NCI-H1436 treated with DMSO at 0.1 percent for 48 hours (cell line): ENCODE measurements at regions not wholly inside any gene's neighbourhood (a gene's known extent, or its start where the extent isn't known, plus 50 kb on each side); places are given as distances from the start of the nearest gene placed in this dataset.

Experiments used
- DNase-seq: peaks from one replicate; lab custom pipeline; 2025; lab: John Stamatoyannopoulos, UW

DNA sequence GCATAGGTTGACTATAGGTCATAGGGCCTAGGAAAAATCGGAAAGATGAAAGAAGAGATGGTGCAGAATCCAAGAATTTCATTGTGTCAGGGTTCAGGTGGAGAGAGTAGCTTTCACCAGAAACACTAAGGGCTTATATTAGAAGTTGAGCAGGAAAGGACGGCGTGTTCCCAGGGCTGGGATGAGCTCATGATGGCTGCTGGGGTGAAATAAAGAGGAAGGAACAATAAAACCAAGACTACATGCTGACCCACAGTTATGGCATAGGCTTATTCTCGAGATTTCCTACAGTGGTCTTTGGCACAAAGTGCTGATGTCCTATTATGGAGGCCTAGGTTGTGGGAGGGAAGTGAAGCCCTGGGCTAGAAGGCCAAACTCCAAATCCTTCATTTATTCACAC lies 195.8 kb downstream of the PTEN start:
- no peak for DNase-seq

DNA sequence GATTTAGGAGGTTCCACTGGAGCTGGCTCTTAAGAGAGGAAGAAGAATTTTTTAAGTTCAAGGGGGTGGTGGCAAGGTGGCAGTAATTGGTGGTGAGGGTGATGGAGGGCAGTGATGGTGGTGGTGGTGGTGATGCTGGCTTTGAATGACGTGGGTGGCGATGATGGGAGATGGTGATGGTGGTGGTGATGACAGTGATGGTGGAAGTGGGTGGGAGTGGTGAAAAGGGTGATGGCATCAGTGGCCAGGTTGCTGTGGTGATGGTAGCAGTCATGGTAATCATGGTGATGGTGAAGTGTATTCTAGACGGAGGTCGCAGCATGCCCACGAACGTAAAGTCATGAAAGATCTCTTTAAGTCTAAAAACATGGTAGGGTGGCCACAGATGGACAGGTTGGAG lies 197.3 kb downstream of the PTEN start:
- DNase-seq = no peak

DNA sequence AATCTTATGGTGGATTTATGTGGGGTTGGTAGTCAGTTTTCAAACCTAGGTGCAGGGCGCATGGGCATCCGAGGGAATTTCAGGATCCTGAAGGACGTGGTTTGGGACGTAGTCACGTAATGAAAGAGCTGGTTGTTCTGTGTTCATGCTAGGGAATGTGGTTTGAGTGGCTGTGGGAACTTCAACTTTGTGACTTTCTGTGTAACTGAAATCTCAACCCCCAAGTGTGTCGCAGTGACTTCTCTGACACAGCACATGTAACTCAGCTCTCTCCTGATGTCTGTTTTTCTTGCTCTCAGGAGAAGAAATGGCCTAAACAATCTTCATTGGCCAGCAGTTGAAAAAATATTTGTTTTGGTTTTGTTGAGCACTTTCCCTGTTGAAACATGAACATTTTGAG lies 199.0 kb downstream of the PTEN start:
- no peak for DNase-seq

DNA sequence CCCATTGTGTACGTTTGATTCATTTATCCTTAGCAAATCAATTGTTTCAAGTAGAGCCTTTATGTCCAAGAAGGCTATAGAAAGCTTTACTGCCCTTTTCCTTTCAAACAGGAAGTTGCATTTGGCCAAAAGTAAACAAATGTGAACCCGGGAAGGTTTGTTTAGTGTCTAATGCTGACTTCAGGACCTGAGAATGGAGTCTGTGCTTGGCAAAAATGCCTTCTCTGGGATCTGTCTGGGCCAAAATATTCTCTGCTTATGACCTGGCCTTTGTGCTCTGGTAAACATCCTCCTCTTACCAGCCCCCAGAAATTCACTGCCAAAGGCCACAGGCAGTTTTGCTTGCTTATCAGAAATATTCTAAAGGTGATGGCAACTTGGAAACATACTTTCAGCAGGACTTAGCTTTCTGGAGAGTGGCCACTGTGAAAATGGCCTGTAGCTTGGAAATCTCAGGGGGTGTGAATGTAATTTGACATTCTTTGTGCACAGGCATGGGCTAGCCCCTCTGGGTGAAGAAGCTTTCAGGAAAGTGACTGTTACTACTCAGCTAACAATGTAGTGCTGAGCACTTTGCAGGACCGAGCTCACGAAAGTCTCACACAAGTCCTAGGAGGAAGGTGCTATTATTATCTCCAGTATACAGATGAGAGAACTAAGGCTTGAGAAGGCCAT lies 199.5 kb downstream of the PTEN start:
- no peak for DNase-seq

DNA sequence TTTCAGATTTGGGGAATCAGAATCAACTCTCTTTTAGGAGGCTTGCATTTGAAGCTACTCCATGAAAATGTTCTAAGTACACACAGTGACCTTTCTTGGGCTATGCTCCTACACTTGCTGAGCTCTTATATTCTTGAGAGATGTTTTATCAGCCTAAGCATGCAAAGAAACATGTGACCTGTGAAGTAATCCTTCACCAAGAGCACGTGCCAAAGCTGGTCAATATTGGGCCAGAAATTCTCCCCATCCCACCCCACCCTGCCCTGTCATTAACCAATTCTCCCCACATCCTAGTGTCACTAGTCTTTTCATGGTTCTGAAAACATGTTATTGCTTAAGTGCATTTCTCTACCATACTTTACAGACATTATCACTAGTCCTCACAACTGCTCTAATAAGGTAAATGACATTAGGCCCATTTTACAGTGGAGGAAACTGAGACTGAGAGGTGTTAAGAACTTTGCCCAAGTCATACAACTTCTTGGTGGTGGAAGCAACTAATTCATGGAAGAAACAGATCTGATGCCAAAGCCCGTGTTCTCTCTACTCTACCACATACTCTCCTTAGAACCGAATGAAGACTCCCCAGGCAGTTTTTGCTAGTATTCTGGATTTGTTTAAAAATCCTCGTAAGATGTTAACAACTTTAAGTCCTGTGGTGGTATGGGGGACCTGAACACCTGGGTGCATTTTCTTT lies 200.6 kb downstream of the PTEN start:
- no peak for DNase-seq

DNA sequence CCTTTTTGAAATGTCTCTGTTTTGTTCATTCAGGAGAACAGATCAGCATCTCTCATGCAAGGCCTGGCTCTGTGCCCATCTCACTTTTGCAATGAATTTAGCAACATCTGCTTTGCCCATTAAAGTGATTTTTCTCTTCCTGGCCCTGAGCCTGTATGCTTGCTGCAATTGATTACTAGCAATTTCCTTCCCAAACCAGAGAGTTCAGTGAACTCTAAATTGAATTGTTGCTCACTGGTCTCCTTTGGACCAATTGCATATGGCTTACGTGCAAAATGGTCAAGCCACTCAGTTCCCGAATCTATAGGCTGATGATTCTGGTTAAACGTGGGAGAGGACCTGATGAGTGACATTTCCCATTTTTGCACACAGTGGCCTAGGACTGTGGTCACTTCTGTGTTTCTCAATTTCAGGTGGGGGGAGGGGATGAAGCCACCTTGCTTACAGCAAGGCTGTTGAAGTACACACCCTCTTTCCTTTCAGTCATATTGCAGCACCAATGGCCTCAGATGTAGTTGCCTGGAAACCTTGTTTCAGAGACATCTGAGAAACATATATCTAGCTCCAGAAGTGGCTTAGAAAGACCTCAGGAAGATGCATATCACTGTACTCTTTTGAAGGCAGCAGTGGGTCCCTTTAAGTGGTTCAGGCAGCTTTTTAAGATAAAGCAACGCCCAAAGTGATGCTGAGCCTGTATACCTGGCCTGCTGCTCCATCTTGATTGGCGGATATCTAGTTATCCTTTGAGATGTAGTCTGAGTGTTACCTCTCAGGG lies 201.4 kb downstream of the PTEN start:
- DNase-seq = no peak

DNA sequence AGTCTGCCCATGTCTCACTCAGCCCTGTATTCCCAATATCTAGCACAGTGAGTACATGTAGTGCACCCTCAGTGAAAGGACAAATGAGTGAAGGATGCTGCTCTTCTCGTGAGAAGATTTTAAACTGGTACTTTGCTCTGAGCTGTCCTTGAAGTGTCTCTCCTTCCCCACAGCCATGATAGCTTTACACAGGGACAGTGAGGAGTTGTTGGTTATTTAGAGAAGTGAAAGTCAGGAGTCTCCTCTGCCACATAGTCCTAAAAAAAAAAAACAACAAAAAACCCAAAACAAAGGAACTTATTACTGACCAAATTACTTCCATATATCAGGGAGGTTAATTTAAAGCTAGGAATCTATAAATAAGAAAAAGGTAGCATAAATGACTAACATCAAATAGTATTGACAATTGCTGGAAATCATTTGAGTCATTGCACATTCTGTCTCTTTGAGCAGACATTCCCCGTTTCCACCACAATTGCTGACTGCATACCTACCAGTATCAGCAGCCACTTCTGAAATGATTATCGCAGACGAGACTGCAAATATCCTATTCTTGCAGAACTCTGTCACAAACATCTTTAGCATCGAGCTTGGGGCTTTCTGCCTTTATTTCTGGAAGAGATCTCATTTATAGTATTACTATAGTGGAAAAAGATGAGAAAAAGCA lies 202.1 kb downstream of the PTEN start:
- no peak for DNase-seq

DNA sequence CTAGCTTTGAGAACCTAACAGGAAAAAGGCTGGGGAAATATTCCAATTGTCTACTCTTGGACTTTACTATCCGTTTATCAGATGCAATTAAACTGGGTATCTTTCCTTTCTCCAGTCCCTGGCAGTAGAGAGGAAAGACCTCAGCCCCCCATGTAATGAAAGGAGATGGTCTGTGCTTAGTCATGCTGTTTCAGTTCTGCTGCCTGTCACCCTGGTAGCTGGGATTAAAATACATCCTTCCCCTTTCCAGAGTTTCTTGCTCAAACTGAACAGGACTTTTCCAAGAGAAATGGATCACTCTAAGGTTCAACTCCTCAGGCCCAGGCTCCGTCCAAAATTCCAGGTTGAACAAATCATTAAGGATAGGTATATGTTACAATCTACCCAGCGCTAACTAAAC lies 202.9 kb downstream of the PTEN start:
- DNase-seq = no peak

DNA sequence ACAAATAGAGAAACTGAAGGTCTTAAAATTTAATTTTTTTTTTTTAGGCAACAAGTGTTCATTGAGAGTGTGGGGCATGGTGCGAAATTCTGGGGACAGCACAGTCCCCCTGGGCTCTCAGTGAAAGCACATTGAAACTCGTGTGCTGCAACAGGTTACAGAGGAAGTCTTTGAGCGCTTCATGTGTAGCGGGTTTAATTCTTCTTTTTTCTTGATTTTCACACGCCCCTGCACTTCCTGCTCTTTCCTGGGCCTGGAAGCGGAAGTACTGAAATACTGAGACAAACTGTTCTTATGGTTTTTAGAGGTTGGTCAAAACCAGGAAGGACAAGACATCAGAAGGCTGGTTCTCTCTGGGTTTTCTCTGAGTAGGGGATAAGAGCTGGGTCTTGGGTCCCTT lies 203.5 kb downstream of the PTEN start:
- no peak for DNase-seq

DNA sequence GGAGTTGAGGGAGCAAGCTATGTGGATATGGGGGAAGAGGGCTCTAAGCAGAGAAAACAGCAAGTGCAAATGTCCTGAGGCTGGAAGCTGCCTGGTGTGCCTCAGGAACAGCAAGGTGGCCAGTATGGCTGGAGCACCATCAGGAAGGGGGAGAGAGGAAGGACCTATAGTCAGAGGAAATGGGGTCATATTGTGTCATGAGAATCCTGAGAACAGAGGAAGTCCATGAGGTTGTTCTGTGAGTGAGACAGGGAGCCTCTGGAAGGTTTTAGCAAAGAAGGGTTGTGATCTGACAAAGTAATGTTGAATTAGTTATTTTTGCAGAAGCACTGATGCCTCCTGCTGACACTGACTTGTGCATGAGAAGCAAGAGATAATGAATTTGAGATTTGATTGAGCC lies 204.3 kb downstream of the PTEN start:
- DNase-seq = no peak

DNA sequence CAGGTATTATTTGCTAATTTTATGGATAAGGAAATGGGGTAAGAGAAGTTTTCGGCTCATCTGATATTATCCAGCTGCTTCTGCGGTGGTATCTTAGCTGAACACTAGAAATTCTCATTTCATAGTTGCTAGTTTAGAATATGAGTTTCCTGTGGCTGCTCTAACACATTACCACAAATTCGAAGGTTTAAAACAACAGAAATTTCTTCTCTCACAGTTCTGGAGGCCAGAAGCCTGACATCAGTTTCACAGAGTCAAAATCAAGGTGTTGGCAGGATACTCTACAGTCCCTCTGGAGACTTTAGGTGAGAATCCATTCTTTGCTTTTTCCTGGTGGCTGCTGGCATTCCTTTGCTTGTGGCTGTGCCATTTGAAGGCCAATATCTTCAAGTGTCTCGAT lies 205.9 kb downstream of the PTEN start:
- DNase-seq = no peak

DNA sequence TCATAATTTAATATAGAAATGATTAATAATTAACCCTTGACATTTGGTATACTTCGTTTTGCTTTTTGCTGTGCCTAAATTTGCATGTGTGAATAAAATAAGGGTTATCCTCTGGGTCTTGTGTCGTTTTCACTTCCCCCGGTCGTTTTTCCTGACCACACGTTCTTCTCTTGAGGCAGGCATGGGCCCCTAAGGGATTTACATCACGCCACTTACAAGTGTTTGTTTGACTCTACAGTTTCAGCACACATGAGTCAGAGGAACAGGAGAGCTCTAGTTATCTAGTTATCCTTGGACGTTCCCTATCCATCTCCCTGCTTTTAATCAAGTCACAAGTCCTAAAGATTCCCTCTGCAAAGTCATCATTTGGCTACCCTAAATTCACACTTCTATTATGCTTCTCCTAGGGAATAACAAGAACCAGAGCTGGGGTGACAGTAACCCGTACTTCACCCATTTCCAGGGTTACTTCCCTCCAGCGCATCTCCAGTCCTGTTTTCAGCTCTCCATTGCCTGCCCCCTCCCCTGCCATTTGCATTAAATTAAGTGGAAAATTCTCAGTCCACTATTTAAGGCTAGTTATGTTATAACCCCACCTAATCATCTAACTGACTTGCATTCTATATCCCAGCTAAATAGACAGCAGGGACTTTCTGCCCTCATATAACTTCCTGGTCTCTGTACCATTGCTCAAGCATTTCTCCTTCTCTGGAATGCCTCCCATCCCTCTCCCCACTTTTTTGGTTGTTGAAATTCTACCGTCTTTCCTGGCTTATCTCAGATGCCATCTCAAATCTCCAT lies 206.9 kb downstream of the PTEN start:
- no peak for DNase-seq

DNA sequence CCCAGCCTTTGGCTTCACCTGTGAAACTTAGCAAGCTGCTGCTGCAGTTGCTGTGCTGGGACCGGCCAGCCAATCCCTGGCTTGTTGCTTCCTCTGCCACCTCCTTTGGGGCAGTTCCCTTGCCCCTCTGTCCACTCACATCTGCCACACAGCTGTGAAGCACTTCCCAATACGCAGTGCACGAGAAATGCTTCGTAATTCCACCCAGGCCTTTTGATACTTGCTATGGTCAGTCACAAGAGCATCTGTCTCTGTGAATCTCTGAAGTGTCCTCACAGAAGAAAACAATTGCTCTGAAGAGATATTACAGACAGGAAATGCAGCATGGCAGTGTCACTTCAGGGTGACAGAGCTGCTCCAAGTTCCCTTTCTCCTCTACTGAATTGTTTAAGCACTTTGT lies 208.5 kb downstream of the PTEN start:
- no peak for DNase-seq

DNA sequence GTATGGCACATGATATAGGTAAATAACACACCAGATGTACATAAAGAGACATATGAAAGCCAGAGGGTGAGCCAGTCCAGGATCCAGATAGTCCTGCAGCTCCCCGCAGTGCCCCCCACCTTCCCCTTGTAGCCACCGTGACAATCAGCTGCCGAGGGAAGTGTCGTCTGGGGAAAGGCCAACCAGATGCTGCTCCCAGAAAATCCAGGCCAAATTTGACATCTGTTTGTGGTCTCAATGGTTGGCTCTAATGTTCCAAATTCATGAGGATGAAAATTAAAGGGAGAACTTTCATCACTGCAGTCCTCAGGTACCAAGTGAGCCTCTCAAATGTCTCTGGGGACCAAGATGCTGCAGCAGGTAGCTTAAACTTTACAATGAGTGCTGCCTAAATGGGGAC lies 210.3 kb downstream of the PTEN start:
- DNase-seq = no peak

DNA sequence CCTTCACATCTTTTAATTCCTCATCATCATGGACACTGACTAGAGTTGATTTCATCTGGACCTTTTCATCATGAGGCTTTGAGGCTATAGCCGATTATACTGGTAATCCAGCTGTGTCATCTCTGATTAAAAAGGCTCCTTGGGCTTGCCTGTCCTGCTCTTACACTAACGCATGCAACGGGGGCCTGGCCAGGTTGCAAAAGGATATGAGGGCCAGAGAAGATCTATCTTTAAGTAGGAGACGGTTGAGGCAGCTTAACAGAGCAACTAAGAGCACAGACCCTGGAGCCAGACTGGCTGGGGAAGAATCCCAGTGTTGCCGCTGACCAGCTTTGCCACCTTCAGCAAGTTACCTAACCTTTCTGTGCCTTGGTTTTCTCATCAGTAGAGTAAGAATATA lies 211.5 kb downstream of the PTEN start:
- DNase-seq = no peak

DNA sequence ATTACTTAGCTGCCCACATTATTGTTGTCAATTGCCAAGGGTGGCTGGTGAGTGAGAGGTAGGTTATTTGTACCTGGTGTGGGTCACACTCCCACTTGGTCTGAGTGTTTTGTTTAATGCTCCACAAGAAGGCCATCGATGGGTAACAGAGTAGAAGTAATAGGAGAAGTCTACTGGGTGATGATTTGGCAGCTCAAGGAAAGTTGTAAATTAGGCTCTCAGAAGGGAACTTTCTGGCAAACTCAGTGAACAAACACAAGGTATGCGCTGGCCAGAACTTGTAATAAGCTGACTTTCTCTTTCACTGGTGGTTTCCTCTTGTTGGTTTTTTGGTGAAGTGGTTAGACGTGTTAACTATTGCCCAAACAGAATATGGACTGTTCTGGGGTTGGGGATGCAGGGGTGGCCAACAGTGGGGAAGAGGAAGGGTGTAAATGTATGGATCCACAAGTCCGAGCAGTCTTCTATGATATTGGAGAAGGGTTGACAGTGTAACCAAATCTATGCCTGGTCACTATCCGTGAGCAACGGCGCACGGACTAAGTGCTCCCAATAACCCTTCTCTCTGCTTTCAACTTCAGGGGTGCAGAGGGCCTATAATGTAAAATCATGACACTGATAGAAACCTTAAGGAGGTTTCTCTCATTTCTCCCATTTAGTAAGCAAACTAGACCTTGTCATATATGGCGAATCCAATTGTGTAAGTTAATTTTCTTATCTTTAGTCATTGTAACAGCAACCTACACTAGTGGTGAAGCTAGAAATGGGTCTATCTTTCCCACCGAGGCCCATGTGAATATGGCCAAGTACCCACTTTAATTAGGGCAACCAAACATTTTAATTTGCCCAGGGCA lies 212.8 kb downstream of the PTEN start:
- DNase-seq = no peak

DNA sequence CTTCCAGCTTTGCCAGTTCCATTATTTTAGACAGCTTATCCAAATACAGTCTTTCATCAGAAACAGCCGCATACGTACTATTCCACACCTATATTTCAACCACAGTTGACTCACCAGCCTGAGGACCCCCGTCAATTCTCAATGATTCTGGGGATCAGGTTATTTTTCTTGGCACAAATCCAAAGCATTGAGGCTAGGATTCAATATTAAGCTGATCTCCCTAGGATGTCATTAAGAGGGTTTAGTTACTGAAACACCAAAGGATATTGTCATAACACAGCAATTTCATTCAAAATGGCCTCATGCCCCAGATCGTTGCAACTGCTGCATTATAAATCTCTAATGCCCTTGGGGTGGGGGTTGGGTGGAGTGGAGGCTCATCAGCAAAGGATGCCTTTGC lies 214.6 kb downstream of the PTEN start:
- no peak for DNase-seq

DNA sequence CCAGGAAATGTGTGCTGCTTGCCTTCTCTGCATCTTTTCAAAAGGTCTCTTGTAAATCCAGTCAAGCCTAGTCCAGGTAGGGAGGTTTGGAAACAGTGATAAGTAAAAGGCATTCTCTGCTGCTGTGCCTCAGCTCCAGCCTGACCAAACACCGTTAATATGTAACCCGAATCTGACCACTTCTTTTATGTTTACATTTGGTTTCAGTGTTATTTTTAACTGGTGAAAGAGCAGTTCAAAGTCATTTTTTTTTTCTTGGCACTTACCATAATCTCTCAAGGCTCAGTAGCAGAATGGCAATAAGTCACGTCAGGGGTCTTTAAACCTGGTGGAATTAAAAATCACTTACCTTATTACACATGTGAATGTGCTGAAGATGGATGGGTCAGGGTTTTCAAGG lies 216.8 kb downstream of the PTEN start:
- no peak for DNase-seq

DNA sequence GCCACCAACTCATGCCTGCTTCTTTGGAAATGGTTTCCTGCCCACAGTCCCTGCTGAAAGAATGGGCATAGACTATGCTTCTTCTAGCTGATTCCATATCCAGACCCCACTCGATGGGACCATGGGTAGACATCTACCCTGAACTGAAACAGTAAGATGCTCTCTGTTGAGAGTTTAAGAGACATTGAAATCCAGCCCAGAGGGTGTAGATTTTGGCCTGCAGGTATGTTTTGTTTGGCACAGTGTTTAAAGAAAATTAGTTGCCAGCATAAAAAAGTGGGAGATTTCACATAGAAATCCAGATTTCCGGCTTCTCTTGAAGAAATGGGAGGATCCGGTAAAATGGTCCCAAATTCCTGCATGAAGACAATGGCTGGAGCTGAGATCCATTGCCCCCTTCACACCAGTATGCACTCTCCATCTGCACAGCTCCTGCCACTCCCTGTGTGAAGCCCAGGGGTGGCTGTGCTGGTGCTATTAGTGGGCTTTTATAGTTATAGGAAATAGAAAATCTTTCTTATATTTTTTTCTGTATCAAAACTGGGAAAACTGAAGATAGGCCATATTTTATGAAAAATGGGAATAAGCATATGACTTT lies 218.1 kb downstream of the PTEN start:
- DNase-seq = no peak

DNA sequence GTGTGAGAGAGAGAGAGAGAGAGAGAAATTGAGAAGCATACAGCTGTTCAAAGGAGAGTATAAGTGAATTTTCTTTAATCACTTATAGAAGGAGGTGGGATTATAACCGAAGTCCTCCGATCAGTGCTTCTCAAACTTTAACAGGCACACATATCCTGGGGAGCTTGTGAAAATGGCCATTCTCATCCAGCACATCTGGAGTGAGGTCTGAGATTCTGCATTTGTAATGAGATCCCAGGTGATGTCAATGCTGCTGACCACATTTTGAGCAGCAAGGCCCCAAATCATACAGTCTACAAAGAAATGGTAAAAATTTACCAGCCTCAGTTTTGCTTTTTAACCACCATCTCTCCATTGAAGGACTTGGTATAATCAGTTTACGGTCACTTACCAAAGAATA lies 219.0 kb downstream of the PTEN start:
- DNase-seq = no peak
